GM21619 (cell line): ENCODE measurements at regions not wholly inside any gene's neighbourhood (a gene's known extent, or its start where the extent isn't known, plus 50 kb on each side); places are given as distances from the start of the nearest gene placed in this dataset.

Experiments
- ATAC-seq: cut with Tn5 transposase; IDR thresholded peaks from one replicate; pipeline ENCODE4 v1.9.1; 2021; ENCODE audit not compliant: unreplicated experiment

GRCh38 chr3:176933704-176934103 is 263.6 kb downstream of the TBL1XR1 start:
- ATAC-seq = no peak

GRCh38 chr3:176932433-176932832 is 264.8 kb downstream of the TBL1XR1 start:
- no peak for ATAC-seq

- ATAC-seq = no peak
Observed at GRCh38 chr3:176931991-176932390, 265.3 kb downstream of the TBL1XR1 start.

- no peak for ATAC-seq
Observed at GRCh38 chr3:176930942-176931341, 266.3 kb downstream of the TBL1XR1 start.

GRCh38 chr3:176928582-176928931 is 268.7 kb downstream of the TBL1XR1 start:
- ATAC-seq = no peak

GRCh38 chr3:176927706-176928581 is 269.3 kb downstream of the TBL1XR1 start:
- ATAC-seq = no peak

GRCh38 chr3:176927280-176927679 is 270.0 kb downstream of the TBL1XR1 start:
- ATAC-seq = no peak

GRCh38 chr3:176926688-176927087 is 270.6 kb downstream of the TBL1XR1 start:
- no peak for ATAC-seq

- no peak for ATAC-seq
Observed at GRCh38 chr3:176926034-176926433, 271.2 kb downstream of the TBL1XR1 start.

- ATAC-seq = no peak
Observed at GRCh38 chr3:176920766-176921160, 276.5 kb downstream of the TBL1XR1 start.

- ATAC-seq = no peak
Observed at GRCh38 chr3:176919836-176920765, 277.2 kb downstream of the TBL1XR1 start.

- ATAC-seq = no peak
Observed at GRCh38 chr3:176916777-176917176, 280.5 kb downstream of the TBL1XR1 start.

GRCh38 chr3:176914764-176915163 is 282.5 kb downstream of the TBL1XR1 start:
- ATAC-seq = no peak

- ATAC-seq = no peak
Observed at GRCh38 chr3:176911579-176911978, 285.7 kb downstream of the TBL1XR1 start.

- no peak for ATAC-seq
Observed at GRCh38 chr3:176909044-176909443, 288.2 kb downstream of the TBL1XR1 start.

- no peak for ATAC-seq
Observed at GRCh38 chr3:176906046-176906905, 291.0 kb downstream of the TBL1XR1 start.

GRCh38 chr3:176905331-176905730 is 292.0 kb downstream of the TBL1XR1 start:
- no peak for ATAC-seq

GRCh38 chr3:176904506-176904905 is 292.8 kb downstream of the TBL1XR1 start:
- no peak for ATAC-seq

- ATAC-seq = no peak
Observed at GRCh38 chr3:176896640-176897039, 300.6 kb downstream of the TBL1XR1 start.

- no peak for ATAC-seq
Observed at GRCh38 chr3:176896165-176896564, 301.1 kb downstream of the TBL1XR1 start.

GRCh38 chr3:176879710-176880109 is 317.6 kb downstream of the TBL1XR1 start:
- ATAC-seq = no peak
